ENCODE measurements at regions not wholly inside any gene's neighbourhood (a gene's known extent, or its start where the extent isn't known, plus 50 kb on each side); places are given as distances from the start of the nearest gene placed in this dataset.

DNA sequence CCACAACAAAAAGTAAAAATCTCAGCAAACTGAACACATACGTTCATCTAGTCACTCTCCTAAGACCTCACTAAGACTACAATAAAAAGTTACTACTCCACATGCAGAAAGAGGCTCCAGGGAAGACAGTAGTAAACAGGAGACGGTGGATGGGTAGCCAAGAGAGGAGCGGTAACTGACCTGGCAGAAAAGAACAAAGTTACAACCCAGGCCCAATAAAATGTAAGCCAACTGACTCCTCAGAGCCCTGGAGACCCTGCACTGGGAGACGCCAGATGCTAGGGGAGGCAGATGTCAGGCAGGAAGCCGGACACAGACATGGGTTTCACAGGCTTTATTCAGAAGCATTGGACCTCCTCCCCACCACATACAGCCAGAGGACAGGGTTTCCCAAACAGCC is 181.1 kb upstream of the NFE2L3 start:
- Histone ChIP-seq H3K4me1 (ENCODE audit: insufficient read depth, low read length) (no peaks in the 10 kb centered on the region), H3K9ac (ENCODE audit: low read length) (no peak overlapping the region), H4K20me1 (ENCODE audit: insufficient read depth, low read length) (no peaks in the 10 kb centered on the region), H3K27me3 (ENCODE audit: insufficient read depth, low read length) (no peaks in the 10 kb centered on the region), H3K36me3 (ENCODE audit: insufficient read depth, low read length) (no peaks in the 10 kb centered on the region), H3K4me2 (ENCODE audit: low read length) (no peak overlapping the region), H3K4me3 (ENCODE audit: insufficient read depth, low read depth, low read length) (no peak overlapping the region), H3K79me2 (ENCODE audit: insufficient read depth, low read length) (no peaks in the 10 kb centered on the region), H3K27ac (ENCODE audit: low read depth, low read length) (no peak overlapping the region), H3K9me3 (ENCODE audit: insufficient read depth, low read depth, low read length) (no peaks in the 10 kb centered on the region), H2AFZ (ENCODE audit: low read depth, low read length) (no peak overlapping the region)
- Mint-ChIP-seq H3K36me3 (ENCODE audit: low read depth, unreplicated experiment) (peaks cover 3% of the 10 kb centered on the region), H3K4me1 (ENCODE audit: low read depth, unreplicated experiment) (no peaks in the 10 kb centered on the region), H3K27ac (ENCODE audit: unreplicated experiment) (no peak overlapping the region), H3K9me3 (ENCODE audit: unreplicated experiment) (peaks cover 4% of the 10 kb centered on the region), H3K27me3 (ENCODE audit: low read depth, unreplicated experiment) (peaks cover 7% of the 10 kb centered on the region), H3K4me3 (ENCODE audit: unreplicated experiment) (no peak overlapping the region)
- TF ChIP-seq, protein P1, sequence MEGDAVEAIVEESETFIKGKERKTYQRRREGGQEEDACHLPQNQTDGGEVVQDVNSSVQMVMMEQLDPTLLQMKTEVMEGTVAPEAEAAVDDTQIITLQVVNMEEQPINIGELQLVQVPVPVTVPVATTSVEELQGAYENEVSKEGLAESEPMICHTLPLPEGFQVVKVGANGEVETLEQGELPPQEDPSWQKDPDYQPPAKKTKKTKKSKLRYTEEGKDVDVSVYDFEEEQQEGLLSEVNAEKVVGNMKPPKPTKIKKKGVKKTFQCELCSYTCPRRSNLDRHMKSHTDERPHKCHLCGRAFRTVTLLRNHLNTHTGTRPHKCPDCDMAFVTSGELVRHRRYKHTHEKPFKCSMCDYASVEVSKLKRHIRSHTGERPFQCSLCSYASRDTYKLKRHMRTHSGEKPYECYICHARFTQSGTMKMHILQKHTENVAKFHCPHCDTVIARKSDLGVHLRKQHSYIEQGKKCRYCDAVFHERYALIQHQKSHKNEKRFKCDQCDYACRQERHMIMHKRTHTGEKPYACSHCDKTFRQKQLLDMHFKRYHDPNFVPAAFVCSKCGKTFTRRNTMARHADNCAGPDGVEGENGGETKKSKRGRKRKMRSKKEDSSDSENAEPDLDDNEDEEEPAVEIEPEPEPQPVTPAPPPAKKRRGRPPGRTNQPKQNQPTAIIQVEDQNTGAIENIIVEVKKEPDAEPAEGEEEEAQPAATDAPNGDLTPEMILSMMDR (IDR thresholded peaks at IDR 0.05; ENCODE audit: insufficient read depth, low read depth, low read length), result no peak
- TF ChIP-seq EZH2 (IDR thresholded peaks at IDR 0.05; ENCODE audit: insufficient read depth, low read length), result no peak
- DNase-seq (ENCODE audit: low read depth) (no peak), FAIRE-seq (no peak)

DNA sequence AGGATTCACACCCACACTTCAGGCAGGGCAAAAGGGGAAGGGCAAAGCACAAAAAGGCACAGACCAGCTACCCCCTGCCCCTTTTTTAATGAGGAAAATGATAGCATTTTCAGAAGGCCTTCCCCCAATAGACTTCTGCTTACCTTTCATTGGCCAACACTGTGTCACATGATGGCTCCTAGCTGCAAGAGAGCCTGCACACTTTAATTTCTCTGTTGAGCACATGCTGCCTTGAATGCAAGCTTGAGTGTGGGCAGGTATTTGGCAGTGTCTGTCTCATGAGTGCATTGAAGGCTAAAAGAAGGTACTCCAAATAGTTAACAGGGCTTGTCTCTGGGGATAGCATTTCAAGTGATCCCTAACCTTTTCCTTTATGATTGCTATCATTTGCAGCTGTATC is 175.4 kb upstream of the NFE2L3 start:
- Histone ChIP-seq H2AFZ (ENCODE audit: low read depth, low read length) (no peak overlapping the region), H3K4me3 (ENCODE audit: insufficient read depth, low read depth, low read length) (no peak overlapping the region), H4K20me1 (ENCODE audit: insufficient read depth, low read length) (no peaks in the 10 kb centered on the region), H3K27ac (ENCODE audit: low read depth, low read length) (no peak overlapping the region), H3K27me3 (ENCODE audit: insufficient read depth, low read length) (no peaks in the 10 kb centered on the region), H3K4me1 (ENCODE audit: insufficient read depth, low read length) (no peaks in the 10 kb centered on the region), H3K36me3 (ENCODE audit: insufficient read depth, low read length) (no peaks in the 10 kb centered on the region), H3K79me2 (ENCODE audit: insufficient read depth, low read length) (no peaks in the 10 kb centered on the region), H3K9ac (ENCODE audit: low read length) (no peak overlapping the region), H3K9me3 (ENCODE audit: insufficient read depth, low read depth, low read length) (peaks cover 3% of the 10 kb centered on the region), H3K4me2 (ENCODE audit: low read length) (no peak overlapping the region)
- no peak for TF ChIP-seq EZH2 (IDR thresholded peaks at IDR 0.05; ENCODE audit: insufficient read depth, low read length)
- TF ChIP-seq, protein P1 (IDR thresholded peaks at IDR 0.05; ENCODE audit: insufficient read depth, low read depth, low read length), result no peak
- H3K4me3 Mint-ChIP-seq (ENCODE audit: unreplicated experiment), result no peak overlapping the region
- peaks cover 2% of the 10 kb centered on the region for H3K27me3 Mint-ChIP-seq (ENCODE audit: low read depth, unreplicated experiment)
- FAIRE-seq, result no peak
- peaks cover 2% of the 10 kb centered on the region for H3K36me3 Mint-ChIP-seq (ENCODE audit: low read depth, unreplicated experiment)
- no peaks in the 10 kb centered on the region for H3K4me1 Mint-ChIP-seq (ENCODE audit: low read depth, unreplicated experiment)
- H3K9me3 Mint-ChIP-seq (ENCODE audit: unreplicated experiment), result peaks cover 4% of the 10 kb centered on the region
- no peak overlapping the region for H3K27ac Mint-ChIP-seq (ENCODE audit: unreplicated experiment)
- DNase-seq (ENCODE audit: low read depth), result no peak

DNA sequence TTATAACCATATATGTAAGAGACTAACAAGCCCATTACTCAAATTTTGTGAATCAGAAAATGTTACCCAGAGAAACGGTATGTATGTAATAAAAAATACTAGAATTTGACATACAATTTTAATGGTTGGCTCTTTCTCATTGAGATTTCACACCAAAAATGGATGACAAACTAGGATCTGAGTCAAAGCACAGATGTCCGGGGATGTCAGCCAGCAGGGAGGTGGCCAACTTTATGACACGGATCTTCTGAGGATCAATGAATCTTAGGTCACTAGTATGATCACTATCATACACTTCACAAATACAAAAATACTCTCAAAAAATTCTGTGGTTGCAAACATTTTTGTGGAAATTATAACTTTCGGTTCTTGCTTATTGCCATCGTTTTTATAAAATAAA is 173.5 kb upstream of the NFE2L3 start:
- no peak for DNase-seq (ENCODE audit: low read depth)
- no peak for FAIRE-seq
- peaks cover 4% of the 10 kb centered on the region for H3K9me3 Mint-ChIP-seq (ENCODE audit: unreplicated experiment)

More for the DNA sequence above, 173.5 kb upstream of the NFE2L3 start:
- Histone ChIP-seq H3K36me3 (ENCODE audit: insufficient read depth, low read length) (no peaks in the 10 kb centered on the region), H3K9ac (ENCODE audit: low read length) (no peak overlapping the region), H2AFZ (ENCODE audit: low read depth, low read length) (no peak overlapping the region), H3K27me3 (ENCODE audit: insufficient read depth, low read length) (no peaks in the 10 kb centered on the region), H3K9me3 (ENCODE audit: insufficient read depth, low read depth, low read length) (peaks cover 3% of the 10 kb centered on the region), H3K4me1 (ENCODE audit: insufficient read depth, low read length) (no peaks in the 10 kb centered on the region), H3K27ac (ENCODE audit: low read depth, low read length) (no peak overlapping the region), H4K20me1 (ENCODE audit: insufficient read depth, low read length) (no peaks in the 10 kb centered on the region), H3K4me2 (ENCODE audit: low read length) (no peak overlapping the region), H3K79me2 (ENCODE audit: insufficient read depth, low read length) (no peaks in the 10 kb centered on the region), H3K4me3 (ENCODE audit: insufficient read depth, low read depth, low read length) (no peak overlapping the region)
- TF ChIP-seq EZH2 (IDR thresholded peaks at IDR 0.05; ENCODE audit: insufficient read depth, low read length), result no peak
- TF ChIP-seq, protein P1 (IDR thresholded peaks at IDR 0.05; ENCODE audit: insufficient read depth, low read depth, low read length), result no peak
- no peak overlapping the region for H3K4me3 Mint-ChIP-seq (ENCODE audit: unreplicated experiment)
- no peak overlapping the region for H3K27ac Mint-ChIP-seq (ENCODE audit: unreplicated experiment)
- peaks cover 2% of the 10 kb centered on the region for H3K36me3 Mint-ChIP-seq (ENCODE audit: low read depth, unreplicated experiment)
- H3K4me1 Mint-ChIP-seq (ENCODE audit: low read depth, unreplicated experiment), result no peaks in the 10 kb centered on the region
- H3K27me3 Mint-ChIP-seq (ENCODE audit: low read depth, unreplicated experiment), result peaks cover 2% of the 10 kb centered on the region

Data from astrocyte (in vitro differentiated cells and primary cell).